ENCODE measurements at regions not wholly inside any gene's neighbourhood (a gene's known extent, or its start where the extent isn't known, plus 50 kb on each side); places are given as distances from the start of the nearest gene placed in this dataset.

DNA sequence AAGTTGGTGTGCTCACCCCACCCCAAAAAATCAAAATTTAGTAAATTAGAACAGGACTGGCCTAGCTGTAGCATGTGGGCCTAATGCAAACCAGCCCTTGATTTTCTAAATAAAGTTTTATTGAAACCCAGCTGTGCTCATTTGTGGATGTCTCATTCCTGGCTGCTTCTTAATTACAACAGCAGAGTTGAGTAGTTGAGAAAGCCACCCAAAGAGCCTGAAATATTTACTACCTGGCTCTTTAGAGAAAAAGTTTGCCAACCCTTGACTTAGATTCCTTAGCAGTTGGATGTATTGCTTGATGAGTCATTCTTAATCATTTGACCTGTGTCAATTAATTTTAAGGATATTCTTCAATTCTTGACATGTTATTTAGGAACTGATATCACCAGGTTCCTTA is 168.3 kb upstream of the PUDP start:
- Histone ChIP-seq H3F3A (ENCODE audit: insufficient read depth) (no peaks in the 10 kb centered on the region), H3K4me3 (ENCODE audit: insufficient read depth, low read length, poor library complexity, severe bottlenecking) (no peak overlapping the region), H3K9me3 (ENCODE audit: insufficient read depth, low read length) (no peaks in the 10 kb centered on the region), H2AFZ (ENCODE audit: low read depth, low read length, severe bottlenecking) (no peak overlapping the region), H3K4me2 (ENCODE audit: low read depth, low read length, poor library complexity, severe bottlenecking) (no peak overlapping the region), H3K79me2 (ENCODE audit: insufficient read depth, low read length) (no peaks in the 10 kb centered on the region), H3K9me2 (replicated peaks; ENCODE audit: insufficient read depth, low read length) (no peaks in the 10 kb centered on the region), H4K20me1 (ENCODE audit: low read depth, low read length) (no peaks in the 10 kb centered on the region), H3K27ac (ENCODE audit: low read depth, low read length) (no peak overlapping the region), H3K36me3 (ENCODE audit: low read length) (peaks cover 6% of the 10 kb centered on the region; the same call in 1 of the 2 replicates), H3K9ac (ENCODE audit: low read length) (no peak overlapping the region), H3K27me3 (ENCODE audit: low read length) (no peaks in the 10 kb centered on the region)
- TF ChIP-seq EZH2phosphoT487 (conservative IDR thresholded peaks at IDR 0.05; ENCODE audit: low read length), result no peak
- no peak for TF ChIP-seq CTCF (IDR thresholded peaks at IDR 0.05; ENCODE audit: insufficient read depth, low read length, poor library complexity, severe bottlenecking)

- H3K4me3 ChIP-seq (ENCODE audit: insufficient read depth, low read length, poor library complexity, severe bottlenecking), result no peak overlapping the region
- no peaks in the 10 kb centered on the region for H3F3A ChIP-seq (ENCODE audit: insufficient read depth)
- no peaks in the 10 kb centered on the region for H4K20me1 ChIP-seq (ENCODE audit: low read depth, low read length)
- no peaks in the 10 kb centered on the region for H3K9me3 ChIP-seq (ENCODE audit: insufficient read depth, low read length)
- TF ChIP-seq EZH2phosphoT487 (conservative IDR thresholded peaks at IDR 0.05; ENCODE audit: low read length) (no peak), CTCF (IDR thresholded peaks at IDR 0.05; ENCODE audit: insufficient read depth, low read length, poor library complexity, severe bottlenecking) (no peak)
- 0 out of 2 replicates have a peak, but pooled peaks cover 2% of the 10 kb centered on the region for H3K36me3 ChIP-seq (ENCODE audit: low read length)
- H2AFZ ChIP-seq (ENCODE audit: low read depth, low read length, severe bottlenecking), result no peak overlapping the region
- no peaks in the 10 kb centered on the region for H3K27me3 ChIP-seq (ENCODE audit: low read length)
- H3K9ac ChIP-seq (ENCODE audit: low read length), result no peak overlapping the region
- H3K9me2 ChIP-seq (replicated peaks; ENCODE audit: insufficient read depth, low read length), result no peaks in the 10 kb centered on the region
- H3K27ac ChIP-seq (ENCODE audit: low read depth, low read length), result no peak overlapping the region
- H3K4me2 ChIP-seq (ENCODE audit: low read depth, low read length, poor library complexity, severe bottlenecking), result no peak overlapping the region
- no peaks in the 10 kb centered on the region for H3K79me2 ChIP-seq (ENCODE audit: insufficient read depth, low read length)
Measured at GRCh38 chrX:7314425-7314824, 166.5 kb upstream of the PUDP start.

- H3K9me2 ChIP-seq (replicated peaks; ENCODE audit: insufficient read depth, low read length), result no peaks in the 10 kb centered on the region
- no peak for TF ChIP-seq EZH2phosphoT487 (conservative IDR thresholded peaks at IDR 0.05; ENCODE audit: low read length)
- no peak for TF ChIP-seq CTCF (IDR thresholded peaks at IDR 0.05; ENCODE audit: insufficient read depth, low read length, poor library complexity, severe bottlenecking)
- no peak overlapping the region for H3K9ac ChIP-seq (ENCODE audit: low read length)
- H3F3A ChIP-seq (ENCODE audit: insufficient read depth), result no peaks in the 10 kb centered on the region
- no peaks in the 10 kb centered on the region for H4K20me1 ChIP-seq (ENCODE audit: low read depth, low read length)
- H3K9me3 ChIP-seq (ENCODE audit: insufficient read depth, low read length), result no peaks in the 10 kb centered on the region
- no peaks in the 10 kb centered on the region for H3K27me3 ChIP-seq (ENCODE audit: low read length)
- H3K79me2 ChIP-seq (ENCODE audit: insufficient read depth, low read length), result no peaks in the 10 kb centered on the region
- no peak overlapping the region for H3K4me3 ChIP-seq (ENCODE audit: insufficient read depth, low read length, poor library complexity, severe bottlenecking)
- 0 out of 2 replicates have a peak, but pooled peaks cover 3% of the 10 kb centered on the region for H3K36me3 ChIP-seq (ENCODE audit: low read length)
- H3K27ac ChIP-seq (ENCODE audit: low read depth, low read length), result no peak overlapping the region
- no peak overlapping the region for H2AFZ ChIP-seq (ENCODE audit: low read depth, low read length, severe bottlenecking)
- H3K4me2 ChIP-seq (ENCODE audit: low read depth, low read length, poor library complexity, severe bottlenecking), result no peak overlapping the region
Measured at GRCh38 chrX:7307720-7308119, 159.8 kb upstream of the PUDP start.

Measured in SU-DHL-6 (cell line).